Nephron progenitor cell (in vitro differentiated cells): ENCODE measurements at regions not wholly inside any gene's neighbourhood (a gene's known extent, or its start where the extent isn't known, plus 50 kb on each side); places are given as distances from the start of the nearest gene placed in this dataset.

Source experiments
- DNase-seq: peaks from one replicate; pipeline ENCODE4 v3.0.0; 2021
- H3K27ac Mint-ChIP-seq: 2 replicates; pipeline ENCODE4 v1.8.0; 2021; ENCODE audit warnings: mild to moderate bottlenecking, moderate library complexity, mixed read lengths
- H3K27me3 Mint-ChIP-seq: 2 replicates; pipeline ENCODE4 v1.8.0; 2021; ENCODE audit warnings: mild to moderate bottlenecking, low read depth, mixed read lengths; ENCODE audit not compliant: poor library complexity
- H3K36me3 Mint-ChIP-seq: 2 replicates; pipeline ENCODE4 v1.8.0; 2021; ENCODE audit warnings: low read depth, mixed read lengths
- H3K4me1 Mint-ChIP-seq: 2 replicates; pipeline ENCODE4 v1.8.0; 2021; ENCODE audit warnings: mixed read lengths
- H3K4me3 Mint-ChIP-seq: 2 replicates; pipeline ENCODE4 v1.8.0; 2021; ENCODE audit warnings: mild to moderate bottlenecking, moderate library complexity, mixed read lengths
- H3K9me3 Mint-ChIP-seq: 2 replicates; pipeline ENCODE4 v1.8.0; 2021; ENCODE audit warnings: mild to moderate bottlenecking, moderate library complexity, mixed read lengths
- CTCF ChIP-seq: fragments of 200-600 bp; sonication (generic); IDR thresholded peaks from 2 replicates; pipeline ENCODE4 v1.5.0; 2021; ENCODE audit warnings: antibody characterized with exemption

DNA sequence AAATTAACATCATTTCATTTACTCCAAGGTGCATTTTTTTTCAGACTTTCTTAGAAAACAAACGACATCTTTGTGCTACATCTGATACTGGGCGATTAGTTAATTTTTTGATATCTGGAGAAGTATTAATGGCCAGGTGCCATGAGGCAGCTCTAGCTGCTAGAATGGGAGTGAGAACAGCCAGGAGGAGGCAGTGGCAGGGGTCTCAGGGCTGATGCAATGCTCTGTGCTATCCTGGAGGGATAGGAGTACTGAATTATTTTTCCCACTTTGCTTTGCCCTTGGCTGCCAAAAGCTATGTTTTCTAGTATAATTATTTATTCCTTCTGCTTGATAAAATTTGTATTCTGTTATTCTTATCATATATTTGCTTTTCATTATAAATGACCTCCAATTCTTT is 133.6 kb upstream of the NOX3 start:
- no peaks in the 10 kb centered on the region for H3K4me1 Mint-ChIP-seq
- no peaks in the 10 kb centered on the region for H3K9me3 Mint-ChIP-seq
- H3K27me3 Mint-ChIP-seq = peaks cover 3% of the 10 kb centered on the region
- no peak overlapping the region for H3K4me3 Mint-ChIP-seq
- H3K27ac Mint-ChIP-seq = no peak overlapping the region
- no peaks in the 10 kb centered on the region for H3K36me3 Mint-ChIP-seq
- no peak for DNase-seq
- TF ChIP-seq CTCF = no peak

DNA sequence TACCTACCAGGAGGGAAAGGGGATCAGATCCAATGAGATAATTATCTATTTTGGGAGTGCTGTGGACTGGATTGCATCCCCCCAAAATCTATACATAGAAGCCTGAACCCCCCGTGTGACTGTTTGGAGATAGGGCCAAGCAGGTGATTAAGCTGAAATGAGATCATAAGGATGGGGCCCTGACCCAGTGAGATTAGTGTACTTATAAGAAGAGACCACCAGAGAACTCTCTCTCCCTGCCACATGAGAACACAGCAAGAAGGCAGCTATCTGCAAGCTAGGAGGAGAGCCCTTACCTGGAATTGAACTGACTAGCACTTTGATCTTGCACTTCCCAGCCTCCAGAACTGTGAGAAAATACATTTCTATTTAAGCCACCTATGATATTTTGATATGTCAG is 132.2 kb upstream of the NOX3 start:
- TF ChIP-seq CTCF = no peak
- Mint-ChIP-seq H3K9me3 (peaks cover 1% of the 10 kb centered on the region), H3K4me1 (no peaks in the 10 kb centered on the region), H3K4me3 (no peak overlapping the region), H3K36me3 (no peaks in the 10 kb centered on the region), H3K27me3 (peaks cover 5% of the 10 kb centered on the region), H3K27ac (no peak overlapping the region)
- no peak for DNase-seq

DNA sequence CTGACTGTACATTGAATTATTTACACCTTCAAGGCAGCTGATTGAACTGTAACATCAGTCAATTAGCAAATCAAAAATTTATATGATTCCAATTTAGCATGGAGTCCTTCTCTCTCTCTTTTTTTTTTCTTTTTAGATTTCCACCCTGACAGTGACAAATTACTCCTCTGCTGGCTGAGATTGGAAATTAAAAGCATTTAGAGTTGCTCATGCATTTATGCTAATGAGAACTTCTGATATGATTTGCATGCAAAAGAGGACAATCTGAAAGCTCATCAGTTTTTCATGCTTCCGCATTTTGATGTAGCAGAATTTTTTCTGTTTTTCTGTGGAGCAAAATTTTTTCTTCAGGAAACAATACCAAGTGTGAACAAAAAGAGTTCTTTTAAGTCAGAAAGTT is 130.5 kb upstream of the NOX3 start:
- TF ChIP-seq CTCF = no peak
- Mint-ChIP-seq H3K27ac (no peak overlapping the region), H3K36me3 (no peaks in the 10 kb centered on the region), H3K4me1 (no peaks in the 10 kb centered on the region), H3K9me3 (peaks cover 5% of the 10 kb centered on the region), H3K27me3 (peaks cover 7% of the 10 kb centered on the region), H3K4me3 (no peak overlapping the region)
- DNase-seq = no peak

DNA sequence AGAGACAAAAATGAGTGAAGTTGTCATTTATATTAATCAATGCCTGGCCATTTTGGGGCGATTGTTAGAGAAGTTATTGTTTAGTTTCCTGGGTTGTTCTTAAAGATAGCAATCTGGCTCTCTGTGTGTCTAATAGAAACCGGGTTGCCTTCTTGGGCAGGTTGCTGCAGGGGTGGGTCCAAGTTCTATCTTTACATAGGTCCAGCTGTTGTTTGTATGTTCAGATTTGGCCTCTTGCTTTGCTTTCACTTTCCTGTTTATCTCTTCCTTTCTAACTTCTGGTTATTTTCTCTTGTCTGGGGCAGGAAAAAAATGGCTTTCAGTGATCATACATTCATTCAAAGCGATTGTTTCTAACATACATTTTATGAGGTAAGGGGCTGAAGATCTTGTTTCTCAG is 128.4 kb upstream of the NOX3 start:
- no peak overlapping the region for H3K27ac Mint-ChIP-seq
- H3K27me3 Mint-ChIP-seq = peaks cover 7% of the 10 kb centered on the region
- no peaks in the 10 kb centered on the region for H3K36me3 Mint-ChIP-seq
- TF ChIP-seq CTCF = no peak
- peaks cover 5% of the 10 kb centered on the region for H3K9me3 Mint-ChIP-seq
- H3K4me3 Mint-ChIP-seq = no peak overlapping the region
- no peak for DNase-seq
- peaks cover 4% of the 10 kb centered on the region for H3K4me1 Mint-ChIP-seq

GRCh38 chr6:155582016-155582991 is 126.7 kb upstream of the NOX3 start:
- Mint-ChIP-seq H3K9me3 (peaks cover 5% of the 10 kb centered on the region), H3K4me1 (peaks cover 4% of the 10 kb centered on the region), H3K27ac (no peak overlapping the region), H3K4me3 (no peak overlapping the region), H3K27me3 (peaks cover 7% of the 10 kb centered on the region), H3K36me3 (no peaks in the 10 kb centered on the region)
- no peak for DNase-seq
- TF ChIP-seq CTCF = no peak

DNA sequence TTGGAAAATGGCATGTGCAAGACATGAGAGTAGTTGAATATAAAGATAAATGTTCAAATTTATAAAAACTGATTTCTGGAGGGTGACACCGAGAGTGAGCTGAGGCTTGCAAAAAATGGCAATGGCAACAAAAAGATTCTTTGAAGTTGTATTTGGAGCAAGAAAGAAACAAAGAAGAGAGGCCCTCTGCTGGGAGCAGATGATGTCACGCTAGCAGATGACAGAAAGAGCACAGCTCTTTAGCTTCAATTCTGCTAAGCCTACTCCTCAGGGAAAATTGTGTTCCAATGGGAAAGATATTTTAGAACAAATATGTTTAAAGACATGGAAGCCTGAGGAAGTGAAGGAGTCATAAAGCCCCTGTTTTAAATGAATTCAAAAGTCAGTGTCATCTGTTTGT is 125.3 kb upstream of the NOX3 start:
- DNase-seq = no peak

More for the DNA sequence above, 125.3 kb upstream of the NOX3 start:
- peaks cover 7% of the 10 kb centered on the region for H3K27me3 Mint-ChIP-seq
- no peak overlapping the region for H3K27ac Mint-ChIP-seq
- peaks cover 5% of the 10 kb centered on the region for H3K9me3 Mint-ChIP-seq
- peaks cover 4% of the 10 kb centered on the region for H3K4me1 Mint-ChIP-seq
- H3K4me3 Mint-ChIP-seq = no peak overlapping the region
- TF ChIP-seq CTCF = no peak
- H3K36me3 Mint-ChIP-seq = no peaks in the 10 kb centered on the region
